IMR-90 (cell line): ENCODE measurements at regions not wholly inside any gene's neighbourhood (a gene's known extent, or its start where the extent isn't known, plus 50 kb on each side); places are given as distances from the start of the nearest gene placed in this dataset.

Source experiments
- ATAC-seq: fragments of 200-7000 bp; cut with Tn5 transposase; 2 replicates; pipeline ENCODE4 v1.9.1; 2020; ENCODE audit warnings: low read depth, mild to moderate bottlenecking, moderate library complexity
- BruUV-seq: library from RNA; stranded (reverse); fragments of 400-500 nt; replicated peaks from 2 replicates; lab custom pipeline; 2021; lab: Mats Ljungman, UMichigan
- CTCF ChIA-PET: fragments of 300-600 bp; formaldehyde crosslinking; extraction: SDS; loops from one replicate; lab custom pipeline; 2021; ENCODE audit warnings: antibody characterized with exemption; lab: Yijun Ruan, JAX
- POLR2A ChIA-PET: fragments of 300-600 bp; sonication (Branson Sonifier 250); formaldehyde crosslinking; loops from one replicate; lab custom pipeline; 2022; ENCODE audit warnings: antibody characterized with exemption; ENCODE audit not compliant: unreplicated experiment; lab: Charles Lee
- DNase-seq: peaks from one replicate; pipeline ENCODE4 v3.0.0; 2013
- H2AFZ ChIP-seq: replicated peaks from 2 replicates; pipeline ENCODE3; 2013; ENCODE audit warnings: low read length, mild to moderate bottlenecking; ENCODE audit not compliant: poor library complexity
- H2AK5ac ChIP-seq: 2 replicates; pipeline ENCODE4 v1.6.1; 2013; ENCODE audit warnings: low read depth, low read length, inconsistent platforms
- H2AK9ac ChIP-seq: replicated peaks from 2 replicates; pipeline ENCODE3; 2013; ENCODE audit warnings: mild to moderate bottlenecking, low read depth, low read length, moderate library complexity; ENCODE audit not compliant: poor library complexity
- H2BK120ac ChIP-seq: 2 replicates; pipeline ENCODE4 v1.6.1; 2013; ENCODE audit warnings: low read depth, low read length, inconsistent platforms
- H2BK15ac ChIP-seq: 3 replicates; pipeline ENCODE4 v1.6.1; 2013; ENCODE audit warnings: low read depth, low read length, inconsistent platforms
- H2BK20ac ChIP-seq: 2 replicates; pipeline ENCODE4 v1.6.1; 2013; ENCODE audit warnings: low read depth, mild to moderate bottlenecking, inconsistent platforms, low read length, moderate library complexity
- H2BK5ac ChIP-seq: 2 replicates; pipeline ENCODE4 v1.6.1; 2013; ENCODE audit warnings: mild to moderate bottlenecking, low read depth, low read length, inconsistent platforms; ENCODE audit not compliant: poor library complexity, severe bottlenecking
- H3K14ac ChIP-seq: replicated peaks from 2 replicates; pipeline ENCODE4 v1.6.1; 2013; ENCODE audit warnings: low read depth, low read length, inconsistent platforms
- H3K18ac ChIP-seq: 2 replicates; pipeline ENCODE4 v1.6.1; 2013; ENCODE audit warnings: low read depth, low read length, control low read depth
- H3K23ac ChIP-seq: 2 replicates; pipeline ENCODE4 v1.6.1; 2013; ENCODE audit warnings: low read depth, low read length, inconsistent platforms
- H3K27ac ChIP-seq: 2 replicates; pipeline ENCODE4 v1.5.1; 2013; ENCODE audit warnings: mild to moderate bottlenecking, control low read depth, low read length; ENCODE audit not compliant: insufficient read depth
- H3K27me3 ChIP-seq: 2 replicates; pipeline ENCODE4 v1.6.1; 2013; ENCODE audit warnings: low read length; ENCODE audit not compliant: control insufficient read depth, insufficient read depth
- H3K36me3 ChIP-seq: 2 replicates; pipeline ENCODE4 v1.6.1; 2013; ENCODE audit warnings: low read length, mixed read lengths; ENCODE audit not compliant: control insufficient read depth, insufficient read depth
- H3K4ac ChIP-seq: 2 replicates; pipeline ENCODE4 v1.6.1; 2013; ENCODE audit warnings: low read depth, low read length, inconsistent platforms
- H3K4me1 ChIP-seq: 2 replicates; pipeline ENCODE4 v1.6.1; 2013; ENCODE audit warnings: low read length, mixed read lengths; ENCODE audit not compliant: control insufficient read depth, insufficient read depth
- H3K4me2 ChIP-seq: 2 replicates; pipeline ENCODE4 v1.6.1; 2013; ENCODE audit warnings: low read depth, mild to moderate bottlenecking, control low read depth, low read length, moderate library complexity
- H3K4me3 ChIP-seq: 2 replicates; pipeline ENCODE4 v1.5.1; 2013; ENCODE audit warnings: low read depth, mild to moderate bottlenecking, control low read depth, low read length, moderate library complexity; ENCODE audit not compliant: insufficient read depth
- H3K56ac ChIP-seq: 2 replicates; pipeline ENCODE4 v1.6.1; 2013; ENCODE audit warnings: low read length, inconsistent platforms; ENCODE audit not compliant: insufficient read depth; ENCODE audit errors: extremely low read depth
- H3K79me1 ChIP-seq, 2 experiments: 2 replicates each; pipeline ENCODE4 v1.6.1; 2013; ENCODE audit warnings: low read length in 2 of 2, inconsistent platforms in 1 of 2, low read depth in 1 of 2
- H3K9ac ChIP-seq: 2 replicates; pipeline ENCODE4 v1.6.1; 2013; ENCODE audit warnings: low read depth, low read length, control low read depth
- H3K9me1 ChIP-seq: 2 replicates; pipeline ENCODE4 v1.6.1; 2013; ENCODE audit warnings: low read length, inconsistent platforms; ENCODE audit not compliant: insufficient read depth
- H3K9me3 ChIP-seq: 2 replicates; pipeline ENCODE4 v1.6.1; 2013; ENCODE audit warnings: low read length; ENCODE audit not compliant: control insufficient read depth, insufficient read depth
- H4K20me1 ChIP-seq: 2 replicates; pipeline ENCODE4 v1.6.1; 2013; ENCODE audit warnings: low read length, inconsistent platforms; ENCODE audit not compliant: insufficient read depth
- H4K5ac ChIP-seq: 2 replicates; pipeline ENCODE4 v1.6.1; 2013; ENCODE audit warnings: mild to moderate bottlenecking, low read depth, low read length, control low read depth
- H4K8ac ChIP-seq, 2 experiments: 2 replicates each; pipeline ENCODE4 v1.6.1; 2013; ENCODE audit warnings: low read depth in 2 of 2, low read length in 2 of 2, control low read depth in 1 of 2, inconsistent platforms in 1 of 2
- H4K91ac ChIP-seq: 2 replicates; pipeline ENCODE4 v1.6.1; 2013; ENCODE audit warnings: low read depth, low read length, inconsistent platforms; ENCODE audit not compliant: insufficient read depth
- CHD1 ChIP-seq: IDR thresholded peaks from 2 replicates; pipeline ENCODE4 v1.6.1; 2012; ENCODE audit warnings: low read depth, low read length, improper control_type of control experiment
- CTCF ChIP-seq: conservative IDR thresholded peaks from 2 replicates; pipeline ENCODE4 v1.5.1; 2012; ENCODE audit warnings: mild to moderate bottlenecking, low read depth, low read length, improper control_type of control experiment
- MAFK ChIP-seq: IDR thresholded peaks from 2 replicates; pipeline ENCODE4 v1.6.1; 2012; ENCODE audit warnings: low read depth, low read length, improper control_type of control experiment
- MAZ ChIP-seq: IDR thresholded peaks from 2 replicates; pipeline ENCODE4 v1.6.1; 2012; ENCODE audit warnings: low read depth, mild to moderate bottlenecking, low read length, improper control_type of control experiment, moderate library complexity, borderline replicate concordance
- RAD21 ChIP-seq: IDR thresholded peaks from 2 replicates; pipeline ENCODE4 v1.6.1; 2012; ENCODE audit warnings: low read length, improper control_type of control experiment
- RCOR1 ChIP-seq: IDR thresholded peaks from 2 replicates; pipeline ENCODE4 v1.6.1; 2012; ENCODE audit warnings: mild to moderate bottlenecking, low read length, improper control_type of control experiment; ENCODE audit not compliant: insufficient replicate concordance
- RFX5 ChIP-seq: IDR thresholded peaks from 2 replicates; pipeline ENCODE4 v1.8.0; 2012; ENCODE audit warnings: low read depth, mild to moderate bottlenecking, low read length, moderate library complexity
- SMC3 ChIP-seq: fragments of 150-350 bp; IDR thresholded peaks from 2 replicates; pipeline ENCODE4 v1.6.1; 2016; ENCODE audit warnings: low read depth, mild to moderate bottlenecking, antibody characterized with exemption, low read length, moderate library complexity
- USF2 ChIP-seq: fragments of 150-350 bp; IDR thresholded peaks from 2 replicates; pipeline ENCODE4 v1.6.1; 2017; ENCODE audit warnings: mild to moderate bottlenecking, antibody characterized with exemption, low read length, low read depth
- WGBS, 2 experiments: methylation state at CpG; one replicate each; pipeline versions ENCODE4 v1.1.5 to v1.1.7; 2013; ENCODE audit warnings: missing lambda C conversion rate in 2 of 2; ENCODE audit not compliant: insufficient read length in 1 of 2; ENCODE audit errors: extremely low coverage in 2 of 2; 5-methylcytosine and 5-hydroxymethylcytosine counted together
- dilution Hi-C: fragments of 300-500 bp; cut with HindIII; formaldehyde crosslinking; loops from one replicate; pipeline ENCODE4 v1.14.3; 2018; ENCODE audit warnings: low sequenced_read_pairs; ENCODE audit not compliant: unreplicated experiment
- in situ Hi-C: fragments of 300-500 bp; cut with MboI; formaldehyde crosslinking; loops from 3 replicates; pipeline ENCODE4 v1.14.3; 2019; ENCODE audit warnings: low sequenced_read_pairs, inconsistent platforms, mixed read lengths
- intact Hi-C: fragments of 100-400 bp; cut with micrococcal nuclease; formaldehyde crosslinking; loops from 2 replicates; pipeline ENCODE4 v1.10.0; 2022

- peak overlapping the region; percentile 76 for H2BK5ac ChIP-seq
- no peak overlapping the region for H3K9ac ChIP-seq
- no peak overlapping the region; a peak in 1 of 4 replicates for H4K8ac ChIP-seq
- peak overlapping the region; percentile 40; the same call in 1 of the 2 replicates for H3K4me2 ChIP-seq
- no peak overlapping the region for H3K4me3 ChIP-seq
- no peaks in the 10 kb centered on the region for H3K79me1 ChIP-seq
- H4K20me1 ChIP-seq, result no peaks in the 10 kb centered on the region
- H2AK9ac ChIP-seq, result no peak overlapping the region
- H4K5ac ChIP-seq, result no peak overlapping the region; the same call in 1 of the 2 replicates
- H3K4ac ChIP-seq, result peak overlapping the region; percentile 15; the same call in 1 of the 2 replicates
- in situ Hi-C loops (no loop called here), dilution Hi-C loops (no loop called here), intact Hi-C loops (no loop called here)
- no peak overlapping the region for H3K18ac ChIP-seq
- no peaks in the 10 kb centered on the region; the same call in 1 of the 2 replicates for H3K27me3 ChIP-seq
- H2BK120ac ChIP-seq, result peak overlapping the region; percentile 88
- no peak overlapping the region for H3K23ac ChIP-seq
- no peak overlapping the region for H2AK5ac ChIP-seq
- CTCF ChIA-PET, result no interaction called here
- no peaks in the 10 kb centered on the region for H3K9me3 ChIP-seq
- DNase-seq, result peak; percentile 5
- TF ChIP-seq USF2 (no peak), MAZ (no peak), MAFK (no peak), RCOR1 (no peak), CHD1 (no peak), SMC3 (no peak), CTCF (no peak), RFX5 (no peak), RAD21 (no peak)
- BruUV-seq, result no TSS peak
- H2AFZ ChIP-seq, result no peak overlapping the region
- no peaks in the 10 kb centered on the region for H3K9me1 ChIP-seq
- H3K4me1 ChIP-seq, result peaks cover 6% of the 10 kb centered on the region
- no peak overlapping the region for H2BK15ac ChIP-seq
- ATAC-seq, result peak; percentile 78
- no CpG with 5 or more reads among the region's 5 CpGs for WGBS, 2 experiments
- POLR2A ChIA-PET, result no interaction called here
- no peak overlapping the region for H3K56ac ChIP-seq
- peak overlapping the region; percentile 23; the same call in 1 of the 2 replicates for H3K27ac ChIP-seq
- peak overlapping the region; percentile 43 for H4K91ac ChIP-seq
- no peaks in the 10 kb centered on the region for H3K36me3 ChIP-seq
- peak overlapping the region; percentile 78; the same call in 1 of the 2 replicates for H2BK20ac ChIP-seq
- no peak overlapping the region; the same call in 1 of the 2 replicates for H3K14ac ChIP-seq
These were observed 284.3 kb upstream of the FERMT1 start for GRCh38 chr20:6407163-6407562.
